GM21737 (cell line): ENCODE measurements at regions not wholly inside any gene's neighbourhood (a gene's known extent, or its start where the extent isn't known, plus 50 kb on each side); places are given as distances from the start of the nearest gene placed in this dataset.
"Not testable (repeated sequence)": the region's sequence is repeated elsewhere in the genome, so short reads cannot be mapped to it uniquely, and the experiment has no call there.

Experiments
- ATAC-seq: cut with Tn5 transposase; IDR thresholded peaks from one replicate; pipeline ENCODE4 v1.9.1; 2021; ENCODE audit warnings: mild to moderate bottlenecking, moderate library complexity; ENCODE audit not compliant: unreplicated experiment

DNA sequence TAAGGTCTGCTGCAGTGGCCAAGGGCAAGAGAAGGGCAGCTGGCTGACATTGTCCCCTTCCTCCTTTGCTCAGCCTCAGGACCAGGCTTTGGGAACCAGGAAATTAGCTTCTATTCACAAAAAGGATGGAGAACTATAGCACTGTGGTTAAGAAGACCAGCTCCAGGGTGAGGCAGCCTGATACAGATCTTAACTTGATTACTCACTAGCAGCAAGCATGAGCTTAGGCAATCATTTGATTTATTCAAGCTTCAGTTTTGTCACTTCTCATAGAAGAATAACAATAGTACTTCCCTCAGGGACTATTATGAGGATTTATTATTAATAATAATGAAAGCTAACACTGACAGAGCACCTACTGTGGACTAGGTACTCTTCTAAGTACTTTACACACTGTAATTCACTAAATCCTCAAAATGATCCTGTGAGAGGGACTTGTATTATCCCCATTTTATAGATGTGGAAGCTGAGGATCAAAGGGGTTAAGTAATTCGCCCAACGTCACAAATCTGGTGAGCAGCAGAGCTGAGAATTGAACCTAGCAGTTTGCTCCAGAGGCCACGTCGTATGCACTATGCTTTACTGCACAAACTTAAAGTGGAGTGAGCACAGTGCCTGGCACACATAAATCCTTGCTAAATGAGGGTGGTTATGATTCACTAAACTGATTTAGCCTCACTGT, 130.4 kb upstream of the PAK3 start:
- no peak for ATAC-seq

GRCh38 chrX:110964786-110965185, 131.2 kb upstream of the PAK3 start:
- ATAC-seq: no peak

- no peak for ATAC-seq
These were observed 133.5 kb upstream of the PAK3 start for GRCh38 chrX:110962451-110962850.

GRCh38 chrX:110955706-110956105, 140.3 kb upstream of the PAK3 start:
- ATAC-seq: no peak

- ATAC-seq: no peak
These were observed 141.4 kb upstream of the PAK3 start for GRCh38 chrX:110954428-110955100.

GRCh38 chrX:110951472-110952269, 144.3 kb upstream of the PAK3 start:
- no peak for ATAC-seq

DNA sequence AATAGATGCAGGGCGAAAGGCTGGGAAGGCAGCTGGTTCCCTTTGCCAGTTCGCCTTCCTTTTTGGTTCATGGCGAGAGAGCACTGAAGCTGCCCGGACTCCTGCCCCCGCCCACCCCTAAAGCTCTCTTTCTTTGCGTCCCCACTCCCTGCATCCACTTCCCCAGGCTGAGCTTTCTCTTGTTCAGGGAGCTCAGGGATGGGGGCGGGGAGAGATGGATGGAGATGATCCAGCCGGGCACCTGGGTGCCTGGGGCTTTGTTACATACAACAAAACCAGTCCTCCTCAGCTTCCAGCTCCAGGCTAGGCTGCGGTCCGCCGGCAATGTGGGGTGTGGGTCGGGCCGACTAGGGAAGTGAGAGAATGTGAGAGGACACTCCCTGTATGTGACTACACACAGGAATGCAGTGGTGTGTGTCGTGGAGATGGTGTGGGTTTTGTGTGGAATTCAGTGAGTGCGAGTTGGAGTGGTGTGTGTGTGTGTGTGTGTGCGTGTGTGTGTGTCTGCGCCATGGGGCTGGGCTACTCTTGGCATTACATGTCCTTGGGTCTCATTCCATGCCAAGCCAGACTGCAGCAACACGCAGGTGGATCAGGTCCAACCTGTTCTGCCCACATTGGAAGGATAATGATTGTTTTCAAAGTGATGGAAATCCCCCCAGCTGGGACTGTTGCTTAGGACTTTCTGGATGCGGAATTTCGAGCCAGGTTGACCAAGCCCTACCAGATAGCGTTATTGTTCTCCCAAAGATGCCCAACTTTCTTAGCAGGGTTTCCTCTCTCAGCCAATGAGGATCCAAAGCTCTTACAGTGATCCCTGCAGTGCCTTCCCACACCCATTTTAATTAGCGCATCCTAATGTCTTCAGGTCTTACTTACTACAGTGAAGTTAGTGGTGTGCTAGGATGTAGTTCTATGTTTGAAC, 149.4 kb upstream of the CHRDL1 start:
- no peak for ATAC-seq

DNA sequence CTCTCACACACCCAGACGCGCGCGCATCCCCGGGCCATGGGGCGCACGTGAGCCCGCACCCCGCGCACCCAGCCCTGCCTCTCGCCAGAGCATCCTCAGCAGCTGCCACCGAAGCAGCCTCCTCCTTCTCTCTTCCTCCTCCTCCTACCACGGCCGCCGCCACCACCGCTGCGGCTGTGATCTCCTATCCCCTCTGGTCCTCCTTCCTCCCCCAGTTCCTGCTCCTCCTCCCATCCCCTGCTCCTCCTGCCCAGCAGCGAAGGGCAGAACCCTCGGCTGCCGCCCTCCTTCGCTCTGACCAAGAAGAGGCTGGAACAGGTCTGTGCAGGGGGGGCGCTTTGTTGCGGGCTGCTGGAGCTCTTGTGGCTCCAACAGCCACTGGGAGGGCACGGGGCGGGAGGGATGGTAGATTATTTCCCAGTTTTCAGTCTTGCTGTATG, 148.7 kb upstream of the CHRDL1 start:
- ATAC-seq: no peak

DNA sequence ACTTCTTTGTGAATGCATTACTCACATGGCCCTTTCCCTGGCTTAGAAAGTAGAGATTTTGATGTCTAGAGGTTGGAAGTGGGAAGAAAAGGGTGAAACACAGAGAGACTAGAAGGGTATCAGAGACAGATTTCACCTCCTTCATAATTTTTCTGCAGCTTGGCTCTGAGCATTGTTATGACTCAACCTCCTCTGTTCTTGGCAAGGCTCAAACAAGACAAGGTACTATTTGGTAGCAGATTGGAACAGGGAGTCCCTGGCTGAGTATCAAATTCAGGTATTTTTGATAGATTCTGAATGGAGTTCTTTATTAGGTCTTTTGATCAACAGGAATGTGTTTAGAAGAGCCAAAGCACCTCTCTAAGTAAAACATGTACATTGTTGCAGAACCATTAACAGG, 146.3 kb upstream of the CHRDL1 start:
- ATAC-seq: no peak

DNA sequence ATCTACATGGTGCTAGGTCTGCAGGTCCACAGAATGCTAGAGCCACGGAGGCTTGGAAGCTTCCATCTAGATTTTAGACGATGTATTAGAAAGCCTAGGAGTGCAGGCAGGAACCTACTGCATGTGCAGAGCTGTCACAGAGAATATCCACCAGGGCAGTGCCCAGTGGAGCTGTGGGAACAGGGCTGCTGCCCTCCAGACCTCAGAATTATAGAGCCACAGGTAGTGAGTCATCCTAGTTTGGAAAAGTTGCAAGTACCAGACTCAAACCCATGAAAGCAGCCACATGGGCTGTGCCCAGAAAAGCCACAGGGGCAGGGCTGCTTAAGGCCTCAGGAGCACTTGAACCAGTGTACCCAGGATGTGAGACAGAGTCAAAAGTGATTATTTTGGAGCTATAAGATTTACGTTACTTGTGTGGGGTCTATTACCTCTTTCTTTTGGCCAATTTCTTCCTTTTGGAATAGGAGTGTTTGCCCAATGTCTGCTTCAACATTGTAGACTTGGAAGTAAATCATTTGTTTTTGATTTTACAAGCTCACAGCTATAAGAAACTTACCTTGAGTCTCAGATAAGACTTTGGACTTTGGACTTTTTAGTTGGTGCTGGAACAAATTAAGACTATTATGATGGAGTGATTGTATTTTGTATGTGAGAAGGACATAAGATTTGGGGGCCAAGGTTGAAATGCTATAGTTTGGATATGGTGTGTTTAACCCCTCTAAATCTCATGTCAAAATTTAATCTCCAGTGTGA, 143.5 kb upstream of the CHRDL1 start:
- ATAC-seq: no peak

DNA sequence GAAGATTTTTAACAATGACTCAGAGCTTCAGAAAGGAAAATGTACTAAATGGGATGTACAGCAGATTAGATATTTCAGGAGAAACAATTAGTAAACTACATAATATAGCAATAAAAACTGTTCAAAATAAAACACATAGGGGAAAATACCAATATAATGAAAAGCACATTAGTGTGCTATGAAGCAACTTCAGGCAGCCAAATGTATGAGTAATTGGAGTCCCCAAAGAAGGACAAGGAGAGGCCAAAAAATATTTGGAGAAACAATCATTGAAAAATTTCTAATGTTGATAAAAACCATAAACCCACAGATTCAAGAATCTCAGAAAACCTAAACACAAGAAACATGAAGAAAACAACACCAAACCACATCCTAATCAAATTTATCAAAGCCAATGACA, 129.3 kb upstream of the CHRDL1 start:
- ATAC-seq: no peak

GRCh38 chrX:110920991-110921390, 125.4 kb upstream of the CHRDL1 start:
- no peak for ATAC-seq

GRCh38 chrX:110915570-110915969, 120.0 kb upstream of the CHRDL1 start:
- no peak for ATAC-seq

GRCh38 chrX:110915111-110915510, 119.5 kb upstream of the CHRDL1 start:
- ATAC-seq: no peak

DNA sequence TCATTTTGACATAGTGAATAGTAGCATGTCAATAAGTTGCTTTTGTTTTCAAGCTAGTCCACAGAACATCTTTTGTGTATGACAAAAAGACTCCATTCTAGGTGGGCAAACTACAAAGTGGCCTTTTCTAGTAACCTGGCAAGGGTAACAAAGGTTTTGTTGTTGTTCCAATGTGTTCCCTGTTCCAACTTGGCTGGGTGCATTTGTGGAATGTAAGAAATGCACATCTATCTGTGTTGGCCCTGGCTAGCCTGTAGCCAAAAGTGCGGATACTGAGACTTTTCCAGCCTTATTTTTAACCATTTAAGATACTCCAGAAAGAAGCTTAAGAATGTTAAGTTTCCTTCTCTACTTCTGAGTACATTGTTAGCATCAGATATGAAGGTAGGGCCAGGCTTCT, 118.7 kb upstream of the CHRDL1 start:
- ATAC-seq: no peak

DNA sequence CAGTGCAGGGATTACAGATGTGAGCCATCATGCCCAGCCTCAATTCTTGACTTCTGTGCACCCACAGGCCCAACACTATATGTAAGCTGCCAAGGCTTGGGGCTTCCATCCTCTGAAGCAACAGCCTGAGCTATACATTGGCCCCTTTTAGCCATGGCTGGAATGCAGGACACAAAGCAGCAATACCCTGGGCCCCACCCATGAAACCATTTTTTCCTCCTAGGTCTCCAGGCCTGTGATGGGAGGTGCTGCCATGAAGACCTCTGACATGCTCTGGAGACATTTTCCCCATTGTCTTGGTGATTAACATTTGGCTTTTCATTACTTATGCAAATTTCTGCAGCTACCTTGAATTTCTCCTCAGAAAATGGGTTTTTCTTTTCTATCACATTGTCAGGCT, 109.1 kb upstream of the CHRDL1 start:
- not testable (repeated sequence) for ATAC-seq

GRCh38 chrX:110881971-110882370, 86.4 kb upstream of the CHRDL1 start:
- no peak for ATAC-seq

DNA sequence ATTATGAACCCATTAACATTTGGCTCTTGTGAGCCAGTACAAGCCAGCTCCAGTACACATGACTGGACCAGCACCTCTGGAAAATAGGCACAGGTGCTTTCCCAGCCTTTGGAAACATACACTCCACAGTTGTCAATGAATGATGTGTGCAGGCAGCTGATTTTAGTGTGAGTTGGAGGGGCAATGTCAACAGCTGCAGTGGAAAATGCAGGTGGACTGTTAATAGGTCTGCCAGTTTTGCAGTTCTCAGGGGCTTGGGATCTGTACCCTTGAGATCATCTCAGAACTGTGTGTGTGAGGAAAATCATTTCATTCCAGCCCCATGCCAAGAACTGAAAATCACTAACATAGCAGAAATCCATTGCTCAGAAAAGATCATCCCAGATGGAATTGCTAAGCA, 81.7 kb upstream of the CHRDL1 start:
- no peak for ATAC-seq

- ATAC-seq: no peak
These were observed 76.2 kb upstream of the CHRDL1 start for GRCh38 chrX:110871839-110872238.

DNA sequence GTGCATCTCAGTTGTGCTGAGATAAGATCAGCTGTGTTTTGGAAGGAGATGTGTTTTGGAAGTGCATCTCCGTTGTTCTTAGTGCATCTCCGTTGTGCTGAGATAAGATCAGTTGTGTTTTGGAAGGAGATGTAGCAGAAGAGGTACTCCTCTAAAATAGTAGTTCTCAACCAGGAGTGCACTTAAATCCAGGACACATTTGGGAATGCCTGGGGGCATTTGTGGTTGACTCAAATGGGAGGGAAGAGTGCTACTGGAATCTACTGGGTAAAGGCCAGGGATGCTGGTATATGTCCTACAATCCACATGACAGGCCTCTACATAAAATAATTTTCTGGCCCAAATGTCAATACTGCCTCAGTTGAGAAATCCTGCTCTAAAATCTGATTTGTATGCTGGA, 70.8 kb upstream of the CHRDL1 start:
- no peak for ATAC-seq
